ENCODE measurements at regions not wholly inside any gene's neighbourhood (a gene's known extent, or its start where the extent isn't known, plus 50 kb on each side); places are given as distances from the start of the nearest gene placed in this dataset.
A peak's percentile ranks its signal among the peaks of the same experiment; 100 is the strongest.

- DNase-seq: no peak
Measured at GRCh38 chr10:58010073-58010702, 257.5 kb downstream of the IPMK start.

- DNase-seq: no peak
Measured at GRCh38 chr10:58003945-58004344, 263.7 kb downstream of the IPMK start.

GRCh38 chr10:58001159-58001558 lies 266.5 kb downstream of the IPMK start:
- no peak for DNase-seq

GRCh38 chr10:57996536-57996935 lies 271.2 kb downstream of the IPMK start:
- no peak for DNase-seq

GRCh38 chr10:57993302-57993701 lies 274.4 kb downstream of the IPMK start:
- DNase-seq: no peak

GRCh38 chr10:57992321-57993077 lies 275.2 kb downstream of the IPMK start:
- no peak for DNase-seq

GRCh38 chr10:57988964-57989363 lies 278.7 kb downstream of the IPMK start:
- DNase-seq: no peak

GRCh38 chr10:57987055-57987721 lies 280.5 kb downstream of the IPMK start:
- DNase-seq: no peak

- no peak for DNase-seq
Measured at GRCh38 chr10:57986422-57986821, 281.3 kb downstream of the IPMK start.

GRCh38 chr10:57983281-57983791 lies 284.4 kb downstream of the IPMK start:
- DNase-seq: no peak

GRCh38 chr10:57982091-57982490 lies 285.6 kb downstream of the IPMK start:
- no peak for DNase-seq

GRCh38 chr10:57979956-57980355 lies 287.7 kb downstream of the IPMK start:
- DNase-seq: no peak

GRCh38 chr10:57979491-57979890 lies 288.2 kb downstream of the IPMK start:
- no peak for DNase-seq

- DNase-seq: no peak
Measured at GRCh38 chr10:57977262-57977661, 290.4 kb downstream of the IPMK start.

- DNase-seq: no peak
Measured at GRCh38 chr10:57973451-57973850, 294.2 kb downstream of the IPMK start.

GRCh38 chr10:57972783-57973182 lies 294.9 kb downstream of the IPMK start:
- no peak for DNase-seq

GRCh38 chr10:57968328-57969016 lies 299.2 kb downstream of the IPMK start:
- DNase-seq: no peak

- peak; percentile 50 for DNase-seq
Measured at GRCh38 chr10:57964351-57964750, 303.3 kb downstream of the IPMK start.

- DNase-seq: no peak
Measured at GRCh38 chr10:57963546-57963945, 304.1 kb downstream of the IPMK start.

GRCh38 chr10:57962839-57963238 lies 304.9 kb downstream of the IPMK start:
- DNase-seq: no peak

- no peak for DNase-seq
Measured at GRCh38 chr10:57961487-57961886, 306.2 kb downstream of the IPMK start.

GRCh38 chr10:57960406-57960805 lies 307.3 kb downstream of the IPMK start:
- no peak for DNase-seq

GRCh38 chr10:57959318-57960006 lies 308.2 kb downstream of the IPMK start:
- no peak for DNase-seq
